MG63 (cell line): ENCODE measurements at regions not wholly inside any gene's neighbourhood (a gene's known extent, or its start where the extent isn't known, plus 50 kb on each side); places are given as distances from the start of the nearest gene placed in this dataset.

Experiments used
- DNase-seq: peaks from one replicate; pipeline ENCODE4 v3.0.0-alpha.2; 2020
- H3K27me3 ChIP-seq: fragments of 250-450 bp; sonication (Bioruptor Pico); 2 replicates; pipeline ENCODE4 v1.5.1; 2020; ENCODE audit warnings: mild to moderate bottlenecking, moderate library complexity
- H3K36me3 ChIP-seq: fragments of 250-450 bp; sonication (Bioruptor Pico); 2 replicates; pipeline ENCODE4 v1.5.1; 2020; ENCODE audit warnings: mild to moderate bottlenecking, moderate library complexity
- H3K4me3 ChIP-seq: fragments of 250-450 bp; sonication (Bioruptor Pico); 2 replicates; pipeline ENCODE4 v1.5.1; 2020; ENCODE audit warnings: mild to moderate bottlenecking, moderate library complexity
- H3K9me3 ChIP-seq: fragments of 250-450 bp; sonication (Bioruptor Pico); 2 replicates; pipeline ENCODE4 v1.5.1; 2020; ENCODE audit warnings: mild to moderate bottlenecking, moderate library complexity

- DNase-seq, result no peak
- H3K4me3 ChIP-seq, result no peak overlapping the region
- no peaks in the 10 kb centered on the region for H3K27me3 ChIP-seq
- no peaks in the 10 kb centered on the region for H3K36me3 ChIP-seq
- H3K9me3 ChIP-seq, result no peaks in the 10 kb centered on the region
Measured at GRCh38 chr7:52826515-52827265, 208.7 kb upstream of the POM121L12 start.

- H3K27me3 ChIP-seq, result no peaks in the 10 kb centered on the region
- H3K4me3 ChIP-seq, result no peak overlapping the region
- H3K9me3 ChIP-seq, result no peaks in the 10 kb centered on the region
- DNase-seq, result no peak
- no peaks in the 10 kb centered on the region for H3K36me3 ChIP-seq
Measured at GRCh38 chr7:52825611-52826010, 209.8 kb upstream of the POM121L12 start.

GRCh38 chr7:52811537-52811936, 223.9 kb upstream of the POM121L12 start:
- Histone ChIP-seq H3K4me3 (no peak overlapping the region), H3K27me3 (no peaks in the 10 kb centered on the region), H3K36me3 (no peaks in the 10 kb centered on the region), H3K9me3 (no peaks in the 10 kb centered on the region)
- DNase-seq, result no peak

GRCh38 chr7:52799817-52800216, 235.6 kb upstream of the POM121L12 start:
- no peak for DNase-seq
- Histone ChIP-seq H3K27me3 (no peaks in the 10 kb centered on the region), H3K4me3 (no peak overlapping the region), H3K36me3 (no peaks in the 10 kb centered on the region), H3K9me3 (no peaks in the 10 kb centered on the region)

GRCh38 chr7:52797801-52798200, 237.6 kb upstream of the POM121L12 start:
- H3K4me3 ChIP-seq, result no peak overlapping the region

GRCh38 chr7:52794621-52795020, 240.8 kb upstream of the POM121L12 start:
- H3K27me3 ChIP-seq, result no peaks in the 10 kb centered on the region
- no peaks in the 10 kb centered on the region for H3K36me3 ChIP-seq
- no peak overlapping the region for H3K4me3 ChIP-seq
- DNase-seq, result no peak
- H3K9me3 ChIP-seq, result no peaks in the 10 kb centered on the region

More at GRCh38 chr7:52797801-52798200, 237.6 kb upstream of the POM121L12 start:
- no peak for DNase-seq
- Histone ChIP-seq H3K27me3 (no peaks in the 10 kb centered on the region), H3K9me3 (no peaks in the 10 kb centered on the region), H3K36me3 (no peaks in the 10 kb centered on the region)

GRCh38 chr7:52791176-52791700, 244.2 kb upstream of the POM121L12 start:
- DNase-seq, result no peak

GRCh38 chr7:52786174-52786573, 249.3 kb upstream of the POM121L12 start:
- H3K27me3 ChIP-seq, result no peaks in the 10 kb centered on the region
- no peaks in the 10 kb centered on the region for H3K9me3 ChIP-seq
- no peaks in the 10 kb centered on the region for H3K36me3 ChIP-seq
- H3K4me3 ChIP-seq, result no peak overlapping the region
- DNase-seq, result no peak

More at GRCh38 chr7:52791176-52791700, 244.2 kb upstream of the POM121L12 start:
- Histone ChIP-seq H3K4me3 (no peak overlapping the region), H3K36me3 (no peaks in the 10 kb centered on the region), H3K27me3 (no peaks in the 10 kb centered on the region), H3K9me3 (no peaks in the 10 kb centered on the region)

GRCh38 chr7:52782348-52782747, 253.1 kb upstream of the POM121L12 start:
- Histone ChIP-seq H3K4me3 (no peak overlapping the region), H3K36me3 (no peaks in the 10 kb centered on the region), H3K9me3 (no peaks in the 10 kb centered on the region), H3K27me3 (no peaks in the 10 kb centered on the region)
- DNase-seq, result no peak

GRCh38 chr7:52781250-52781649, 254.2 kb upstream of the POM121L12 start:
- Histone ChIP-seq H3K4me3 (no peak overlapping the region), H3K36me3 (no peaks in the 10 kb centered on the region), H3K27me3 (no peaks in the 10 kb centered on the region), H3K9me3 (no peaks in the 10 kb centered on the region)
- DNase-seq, result no peak

GRCh38 chr7:52779004-52779403, 256.4 kb upstream of the POM121L12 start:
- Histone ChIP-seq H3K4me3 (no peak overlapping the region), H3K36me3 (no peaks in the 10 kb centered on the region), H3K9me3 (no peaks in the 10 kb centered on the region), H3K27me3 (no peaks in the 10 kb centered on the region)
- no peak for DNase-seq

GRCh38 chr7:52777051-52777822, 258.2 kb upstream of the POM121L12 start:
- no peak overlapping the region for H3K4me3 ChIP-seq
- no peaks in the 10 kb centered on the region for H3K36me3 ChIP-seq
- no peak for DNase-seq
- H3K27me3 ChIP-seq, result no peaks in the 10 kb centered on the region
- no peaks in the 10 kb centered on the region for H3K9me3 ChIP-seq

- no peaks in the 10 kb centered on the region for H3K27me3 ChIP-seq
- no peaks in the 10 kb centered on the region for H3K36me3 ChIP-seq
- no peak for DNase-seq
- no peaks in the 10 kb centered on the region for H3K9me3 ChIP-seq
- no peak overlapping the region for H3K4me3 ChIP-seq
Measured at GRCh38 chr7:52775876-52776275, 259.6 kb upstream of the POM121L12 start.

- Histone ChIP-seq H3K36me3 (no peaks in the 10 kb centered on the region), H3K9me3 (no peaks in the 10 kb centered on the region), H3K4me3 (no peak overlapping the region), H3K27me3 (no peaks in the 10 kb centered on the region)
- DNase-seq, result no peak
Measured at GRCh38 chr7:52771177-52771576, 264.3 kb upstream of the POM121L12 start.

- no peak overlapping the region for H3K4me3 ChIP-seq
- H3K27me3 ChIP-seq, result no peaks in the 10 kb centered on the region
- DNase-seq, result no peak
- H3K9me3 ChIP-seq, result no peaks in the 10 kb centered on the region
- no peaks in the 10 kb centered on the region for H3K36me3 ChIP-seq
Measured at GRCh38 chr7:52764492-52765169, 270.8 kb upstream of the POM121L12 start.

GRCh38 chr7:52758356-52758755, 277.1 kb upstream of the POM121L12 start:
- H3K9me3 ChIP-seq, result no peaks in the 10 kb centered on the region

GRCh38 chr7:52753855-52754254, 281.6 kb upstream of the POM121L12 start:
- Histone ChIP-seq H3K27me3 (no peaks in the 10 kb centered on the region), H3K9me3 (no peaks in the 10 kb centered on the region), H3K4me3 (no peak overlapping the region), H3K36me3 (no peaks in the 10 kb centered on the region)
- no peak for DNase-seq

More at GRCh38 chr7:52758356-52758755, 277.1 kb upstream of the POM121L12 start:
- Histone ChIP-seq H3K36me3 (no peaks in the 10 kb centered on the region), H3K27me3 (no peaks in the 10 kb centered on the region), H3K4me3 (no peak overlapping the region)
- DNase-seq, result no peak
